Calu3 (cell line): ENCODE measurements at regions not wholly inside any gene's neighbourhood (a gene's known extent, or its start where the extent isn't known, plus 50 kb on each side); places are given as distances from the start of the nearest gene placed in this dataset.
"Not testable (repeated sequence)": the region's sequence is repeated elsewhere in the genome, so short reads cannot be mapped to it uniquely, and the experiment has no call there.

ENCODE experiments used
- BruUV-seq: library from RNA; stranded (reverse); fragments of 400-500 nt; replicated peaks from 2 replicates; lab custom pipeline; 2021; lab: Mats Ljungman, UMichigan
- CTCF ChIA-PET: fragments of 300-600 bp; sonication (Branson Sonifier 250); formaldehyde crosslinking; loops from one replicate; lab custom pipeline; 2022; ENCODE audit warnings: antibody characterized with exemption; lab: Charles Lee
- DNase-seq: peaks from one replicate; pipeline ENCODE4 v3.0.0; 2022
- H3K27ac Mint-ChIP-seq: one replicate; pipeline ENCODE4 v1.8.0; 2022; ENCODE audit warnings: mixed read lengths; ENCODE audit not compliant: unreplicated experiment
- H3K27me3 Mint-ChIP-seq: one replicate; pipeline ENCODE4 v1.8.0; 2022; ENCODE audit warnings: mixed read lengths; ENCODE audit not compliant: unreplicated experiment
- H3K36me3 Mint-ChIP-seq: one replicate; pipeline ENCODE4 v1.8.0; 2022; ENCODE audit warnings: mild to moderate bottlenecking, moderate library complexity, mixed read lengths; ENCODE audit not compliant: insufficient read depth, unreplicated experiment
- H3K4me1 Mint-ChIP-seq: one replicate; pipeline ENCODE4 v1.8.0; 2022; ENCODE audit warnings: mild to moderate bottlenecking, low read depth, mixed read lengths; ENCODE audit not compliant: unreplicated experiment
- H3K4me3 Mint-ChIP-seq: one replicate; pipeline ENCODE4 v1.8.0; 2022; ENCODE audit warnings: mild to moderate bottlenecking, low read depth, moderate library complexity, mixed read lengths; ENCODE audit not compliant: unreplicated experiment
- H3K9me3 Mint-ChIP-seq: one replicate; pipeline ENCODE4 v1.8.0; 2022; ENCODE audit warnings: low read depth, mixed read lengths; ENCODE audit not compliant: unreplicated experiment
- intact Hi-C: fragments of 100-400 bp; cut with micrococcal nuclease; formaldehyde crosslinking; loops from one replicate; pipeline ENCODE4 v1.10.0; 2022; ENCODE audit not compliant: unreplicated experiment
- TF ChIP-seq, protein P1 (sequence below): fragments of 200-600 bp; IDR thresholded peaks from one replicate; pipeline ENCODE4 v1.8.0; 2022; ENCODE audit warnings: antibody characterized with exemption; ENCODE audit not compliant: unreplicated experiment

DNA sequence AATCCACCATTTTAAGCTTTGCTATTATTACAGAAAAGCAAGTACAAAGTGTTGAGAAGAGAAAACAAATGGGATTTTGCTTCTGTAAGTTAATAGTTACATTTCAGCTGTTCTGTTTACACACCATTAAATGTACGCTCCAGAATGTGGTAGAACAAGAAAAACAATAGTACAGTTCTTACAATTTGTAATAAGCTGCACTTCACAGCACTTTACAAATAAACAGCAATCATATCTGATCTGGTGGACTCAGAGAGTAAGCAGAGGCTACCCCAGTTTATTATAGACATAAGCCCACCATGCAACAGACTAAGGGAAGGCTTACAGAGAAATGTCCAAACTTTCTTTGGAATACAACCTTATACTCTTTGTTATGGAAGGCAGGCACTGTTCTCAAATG is 126.4 kb downstream of the OXSM start:
- TF ChIP-seq, protein P1, sequence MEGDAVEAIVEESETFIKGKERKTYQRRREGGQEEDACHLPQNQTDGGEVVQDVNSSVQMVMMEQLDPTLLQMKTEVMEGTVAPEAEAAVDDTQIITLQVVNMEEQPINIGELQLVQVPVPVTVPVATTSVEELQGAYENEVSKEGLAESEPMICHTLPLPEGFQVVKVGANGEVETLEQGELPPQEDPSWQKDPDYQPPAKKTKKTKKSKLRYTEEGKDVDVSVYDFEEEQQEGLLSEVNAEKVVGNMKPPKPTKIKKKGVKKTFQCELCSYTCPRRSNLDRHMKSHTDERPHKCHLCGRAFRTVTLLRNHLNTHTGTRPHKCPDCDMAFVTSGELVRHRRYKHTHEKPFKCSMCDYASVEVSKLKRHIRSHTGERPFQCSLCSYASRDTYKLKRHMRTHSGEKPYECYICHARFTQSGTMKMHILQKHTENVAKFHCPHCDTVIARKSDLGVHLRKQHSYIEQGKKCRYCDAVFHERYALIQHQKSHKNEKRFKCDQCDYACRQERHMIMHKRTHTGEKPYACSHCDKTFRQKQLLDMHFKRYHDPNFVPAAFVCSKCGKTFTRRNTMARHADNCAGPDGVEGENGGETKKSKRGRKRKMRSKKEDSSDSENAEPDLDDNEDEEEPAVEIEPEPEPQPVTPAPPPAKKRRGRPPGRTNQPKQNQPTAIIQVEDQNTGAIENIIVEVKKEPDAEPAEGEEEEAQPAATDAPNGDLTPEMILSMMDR, result no peak
- H3K36me3 Mint-ChIP-seq, result no peaks in the 10 kb centered on the region
- BruUV-seq, result no TSS peak
- no peaks in the 10 kb centered on the region for H3K9me3 Mint-ChIP-seq
- no peak for DNase-seq
- H3K4me1 Mint-ChIP-seq, result no peaks in the 10 kb centered on the region
- CTCF ChIA-PET, result no interaction called here
- H3K27me3 Mint-ChIP-seq, result no peaks in the 10 kb centered on the region
- H3K4me3 Mint-ChIP-seq, result no peak overlapping the region
- H3K27ac Mint-ChIP-seq, result no peak overlapping the region
- intact Hi-C loops, result no loop called here

DNA sequence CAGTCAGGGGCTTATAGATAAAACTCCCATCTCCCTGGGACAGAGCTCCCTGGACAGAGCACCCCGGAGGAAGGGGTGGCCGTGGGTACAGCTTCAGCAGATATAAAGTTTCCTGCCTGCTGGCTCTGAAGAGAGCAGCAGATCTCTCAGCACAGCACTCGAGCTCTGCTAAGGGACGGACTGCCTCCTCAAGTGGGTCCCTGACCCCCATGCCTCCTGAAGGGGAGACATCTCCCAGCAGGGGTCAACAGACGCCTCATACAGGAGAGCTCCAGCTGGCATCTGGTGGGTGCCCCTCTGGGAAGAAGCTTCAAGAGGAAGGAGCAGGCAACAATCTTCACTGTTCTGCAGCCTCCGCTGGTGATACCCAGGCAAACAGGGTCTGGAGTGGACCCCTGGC is 142.1 kb downstream of the OXSM start:
- BruUV-seq, H3K36me3 Mint-ChIP-seq, DNase-seq, H3K4me1 Mint-ChIP-seq, H3K27me3 Mint-ChIP-seq, intact Hi-C loops, CTCF ChIA-PET, H3K9me3 Mint-ChIP-seq, H3K27ac Mint-ChIP-seq, H3K4me3 Mint-ChIP-seq: not testable (repeated sequence)

DNA sequence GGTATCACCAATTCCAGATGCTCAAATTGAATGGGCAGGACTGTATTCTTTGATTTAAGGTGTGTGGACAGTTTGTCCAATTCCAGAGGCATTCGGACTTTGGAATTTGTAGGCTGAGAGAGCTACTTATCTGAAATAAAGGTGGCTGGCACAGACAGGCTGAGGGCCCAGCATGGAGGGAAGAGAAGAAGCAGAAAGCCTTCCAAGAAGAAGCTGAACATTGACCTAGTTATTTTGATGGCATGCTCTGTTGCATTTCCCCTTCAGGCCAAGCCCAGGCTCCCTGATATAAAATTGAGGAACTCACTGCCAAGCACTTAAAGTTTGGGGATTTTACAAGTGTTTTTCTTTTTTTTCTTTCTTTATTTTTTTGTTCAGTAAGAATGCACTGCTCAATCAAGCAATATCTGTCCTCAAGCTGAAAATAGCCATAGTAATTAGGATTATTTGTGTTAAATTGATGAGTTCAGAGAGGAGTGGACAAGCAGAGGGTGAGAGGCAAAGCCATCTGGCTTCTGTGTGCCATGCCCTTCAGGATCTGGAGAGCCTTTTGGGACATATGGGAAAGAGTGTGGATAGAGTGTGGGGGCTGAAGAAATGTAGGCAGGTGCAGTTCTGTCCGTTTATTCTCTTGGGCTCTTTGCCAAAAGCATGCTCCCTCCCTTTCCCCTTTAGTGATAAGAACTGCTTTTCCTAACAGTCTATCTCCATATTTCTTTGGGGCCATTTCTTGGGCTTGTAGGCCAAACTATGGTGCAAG is 148.9 kb downstream of the OXSM start:
- TF ChIP-seq, protein P1, result no peak
- H3K9me3 Mint-ChIP-seq, result peaks cover 5% of the 10 kb centered on the region
- CTCF ChIA-PET, result no interaction called here
- no peak for DNase-seq
- no peaks in the 10 kb centered on the region for H3K4me1 Mint-ChIP-seq
- H3K4me3 Mint-ChIP-seq, result no peak overlapping the region
- BruUV-seq, result no TSS peak
- no peak overlapping the region for H3K27ac Mint-ChIP-seq
- H3K27me3 Mint-ChIP-seq, result no peaks in the 10 kb centered on the region
- no peaks in the 10 kb centered on the region for H3K36me3 Mint-ChIP-seq
- intact Hi-C loops, result no loop called here

- Mint-ChIP-seq H3K4me1 (no peaks in the 10 kb centered on the region), H3K27me3 (no peaks in the 10 kb centered on the region), H3K9me3 (peaks cover 2% of the 10 kb centered on the region), H3K27ac (no peak overlapping the region), H3K4me3 (no peak overlapping the region), H3K36me3 (no peaks in the 10 kb centered on the region)
- BruUV-seq, result no TSS peak
- CTCF ChIA-PET, result no interaction called here
- intact Hi-C loops, result no loop called here
- DNase-seq, result no peak
- TF ChIP-seq, protein P1, result no peak
These were observed 151.0 kb downstream of the OXSM start for GRCh38 chr3:25940935-25941334.

GRCh38 chr3:25944329-25944728 is 154.4 kb downstream of the OXSM start:
- intact Hi-C loops, result no loop called here
- no TSS peak for BruUV-seq
- H3K9me3 Mint-ChIP-seq, result peaks cover 2% of the 10 kb centered on the region
- DNase-seq, result no peak
- H3K27ac Mint-ChIP-seq, result no peak overlapping the region
- H3K4me3 Mint-ChIP-seq, result no peak overlapping the region
- CTCF ChIA-PET, result no interaction called here
- no peaks in the 10 kb centered on the region for H3K27me3 Mint-ChIP-seq
- H3K4me1 Mint-ChIP-seq, result no peaks in the 10 kb centered on the region
- TF ChIP-seq, protein P1, result no peak
- no peaks in the 10 kb centered on the region for H3K36me3 Mint-ChIP-seq
